NCI-H1092 treated with DMSO at 0.1 percent for 48 hours (cell line): ENCODE measurements at regions not wholly inside any gene's neighbourhood (a gene's known extent, or its start where the extent isn't known, plus 50 kb on each side); places are given as distances from the start of the nearest gene placed in this dataset.
"Not testable (repeated sequence)": the region's sequence is repeated elsewhere in the genome, so short reads cannot be mapped to it uniquely, and the experiment has no call there.

Experiments
- DNase-seq: peaks from one replicate; lab custom pipeline; 2025; lab: John Stamatoyannopoulos, UW

DNA sequence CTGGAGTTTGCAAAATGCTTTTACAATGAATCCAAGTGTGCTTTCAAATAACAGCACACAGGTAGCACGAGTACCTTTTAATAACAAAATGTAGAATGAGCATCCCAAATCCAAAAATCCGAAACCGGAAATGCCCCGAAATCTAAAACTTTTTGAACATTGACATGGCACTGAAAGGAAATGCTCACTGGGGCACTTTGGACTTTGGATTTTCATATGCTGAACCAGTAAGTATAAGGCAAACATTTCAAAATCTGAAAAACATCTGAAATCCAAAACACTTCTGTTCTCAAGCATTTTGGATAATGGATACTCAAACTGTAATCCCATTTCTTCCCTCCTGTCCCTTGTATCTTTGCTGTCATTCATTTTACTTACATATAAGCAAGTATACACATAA is 50.1 kb downstream of the GCNT4 start:
- no peak for DNase-seq

DNA sequence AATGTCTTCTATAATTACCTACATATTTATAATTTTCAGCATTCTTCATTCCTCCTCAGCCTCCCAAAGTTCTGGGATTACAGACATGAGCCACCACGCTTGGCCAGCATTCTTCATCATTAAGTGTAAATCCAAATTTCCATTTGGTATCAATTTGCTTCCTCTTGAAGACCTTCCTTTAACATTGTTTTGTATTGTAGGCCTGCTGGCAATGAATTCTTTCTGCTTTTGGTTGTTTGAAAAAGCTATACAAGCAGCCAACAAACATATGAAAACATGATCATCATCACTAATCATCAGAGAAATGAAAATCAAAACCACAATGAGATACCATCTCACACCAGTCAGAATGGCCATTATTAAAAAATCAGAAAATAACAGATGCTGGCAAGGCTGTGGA is 56.4 kb downstream of the GCNT4 start:
- no peak for DNase-seq

- no peak for DNase-seq
These were observed 57.5 kb downstream of the GCNT4 start for GRCh38 chr5:74994826-74995225.

GRCh38 chr5:74993743-74994142 is 58.6 kb downstream of the GCNT4 start:
- DNase-seq: no peak

- no peak for DNase-seq
These were observed 59.6 kb downstream of the GCNT4 start for GRCh38 chr5:74992791-74993190.

GRCh38 chr5:74991522-74991921 is 60.8 kb downstream of the GCNT4 start:
- no peak for DNase-seq

- no peak for DNase-seq
These were observed 62.2 kb downstream of the GCNT4 start for GRCh38 chr5:74990194-74990593.

- no peak for DNase-seq
These were observed 63.9 kb downstream of the GCNT4 start for GRCh38 chr5:74988273-74988983.

DNA sequence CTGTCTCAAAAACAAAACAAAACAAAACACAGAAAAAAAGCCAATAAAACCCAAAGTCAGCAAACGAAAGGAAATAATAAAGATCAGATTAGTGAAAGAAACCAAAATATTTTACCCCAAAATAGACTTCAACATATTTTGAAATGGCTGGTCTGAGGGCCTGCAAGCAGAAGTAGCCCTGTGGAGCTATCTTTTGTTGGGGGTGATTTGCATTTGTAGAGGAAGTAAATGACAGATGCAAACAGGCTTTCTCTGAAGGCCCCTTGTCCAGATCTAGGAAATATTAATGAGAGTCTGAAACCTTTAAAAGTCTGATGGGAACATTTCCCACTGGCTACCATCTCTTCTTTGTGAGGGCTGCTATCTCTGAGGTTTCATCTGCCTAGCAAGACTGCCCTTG is 74.0 kb downstream of the GCNT4 start:
- DNase-seq: no peak

GRCh38 chr5:74977471-74977870 is 74.9 kb downstream of the GCNT4 start:
- DNase-seq: no peak

- no peak for DNase-seq
These were observed 75.7 kb downstream of the GCNT4 start for GRCh38 chr5:74976651-74977050.

DNA sequence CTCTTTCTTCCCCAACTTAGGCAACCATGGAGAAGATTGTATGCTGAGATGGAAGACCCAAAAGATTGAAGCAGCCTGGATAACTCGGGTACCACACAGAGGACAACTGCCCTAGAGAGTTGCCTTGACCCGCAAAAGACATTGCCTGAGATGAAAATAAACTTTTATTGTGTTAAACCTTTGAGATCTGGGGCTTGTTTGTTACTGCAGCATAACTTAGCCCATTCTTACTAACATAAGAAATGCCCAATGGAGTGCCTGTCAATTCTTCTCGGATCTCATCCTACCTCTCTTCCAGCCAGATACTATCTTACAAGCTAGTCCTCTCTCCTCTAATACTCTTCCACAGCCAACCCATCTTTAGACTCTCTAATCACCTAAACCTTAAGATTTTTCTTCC is 76.8 kb downstream of the GCNT4 start:
- no peak for DNase-seq

DNA sequence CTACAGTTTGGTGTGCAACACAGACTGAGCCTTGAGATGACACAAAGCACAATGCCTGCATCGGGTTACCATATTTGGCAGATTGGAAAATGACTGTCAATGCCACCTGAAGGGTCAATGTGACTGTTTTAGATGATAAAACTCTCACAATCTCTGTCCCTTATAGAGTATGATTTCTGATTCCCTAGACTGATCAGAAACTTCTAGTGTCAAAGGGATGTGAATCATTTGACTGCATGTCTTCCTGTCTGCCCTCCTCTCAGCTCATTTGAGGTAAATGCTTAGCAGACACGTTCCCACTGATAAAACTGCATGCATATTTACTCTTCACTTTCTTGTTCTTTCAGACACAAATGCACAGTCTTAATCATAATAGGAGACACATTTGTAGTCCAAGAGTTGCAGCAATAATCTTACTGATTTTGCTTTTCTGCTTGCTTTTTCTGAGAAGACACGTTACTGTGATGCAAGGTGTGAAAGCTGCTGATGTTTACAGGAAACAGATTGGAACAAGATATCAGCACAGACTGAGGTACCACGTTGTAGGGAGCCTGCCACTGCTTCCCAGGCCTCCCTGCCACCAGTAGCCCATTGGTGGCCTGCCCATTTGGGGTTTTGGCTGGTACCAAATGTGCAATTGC is 77.8 kb downstream of the GCNT4 start:
- DNase-seq: no peak

GRCh38 chr5:74973694-74974093 is 78.7 kb downstream of the GCNT4 start:
- DNase-seq: no peak

DNA sequence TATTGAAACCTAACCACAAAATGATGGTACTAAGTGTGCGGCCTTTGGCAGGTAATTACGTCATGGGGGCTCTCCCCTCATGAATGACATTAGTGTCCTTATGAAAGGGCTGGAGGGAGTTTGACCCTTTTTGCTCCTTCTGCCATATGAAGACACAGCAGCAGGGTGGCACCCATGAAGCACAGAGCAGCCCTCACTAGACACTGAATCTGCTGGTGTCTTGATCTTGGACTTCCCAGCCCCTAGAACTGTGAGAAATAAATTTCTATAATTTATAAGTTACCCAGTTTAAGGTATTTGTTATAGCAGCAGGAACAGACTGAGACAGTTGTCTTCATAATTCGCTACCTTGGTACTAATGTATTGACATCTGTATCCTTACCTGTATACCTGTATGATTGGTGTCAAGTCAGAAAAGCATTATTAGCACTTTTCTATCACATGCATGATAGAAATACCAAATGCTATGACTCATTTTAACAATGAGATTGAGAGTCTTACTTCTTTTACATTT is 80.4 kb downstream of the GCNT4 start:
- no peak for DNase-seq

- not testable (repeated sequence) for DNase-seq
These were observed 81.5 kb downstream of the GCNT4 start for GRCh38 chr5:74970891-74971290.

GRCh38 chr5:74969726-74970125 is 82.6 kb downstream of the GCNT4 start:
- no peak for DNase-seq

GRCh38 chr5:74966141-74967026 is 86.0 kb downstream of the GCNT4 start:
- DNase-seq: no peak

- DNase-seq: no peak
These were observed 89.0 kb downstream of the GCNT4 start for GRCh38 chr5:74963407-74963806.

GRCh38 chr5:74957906-74958305 is 91.7 kb upstream of the FAM169A start:
- no peak for DNase-seq

DNA sequence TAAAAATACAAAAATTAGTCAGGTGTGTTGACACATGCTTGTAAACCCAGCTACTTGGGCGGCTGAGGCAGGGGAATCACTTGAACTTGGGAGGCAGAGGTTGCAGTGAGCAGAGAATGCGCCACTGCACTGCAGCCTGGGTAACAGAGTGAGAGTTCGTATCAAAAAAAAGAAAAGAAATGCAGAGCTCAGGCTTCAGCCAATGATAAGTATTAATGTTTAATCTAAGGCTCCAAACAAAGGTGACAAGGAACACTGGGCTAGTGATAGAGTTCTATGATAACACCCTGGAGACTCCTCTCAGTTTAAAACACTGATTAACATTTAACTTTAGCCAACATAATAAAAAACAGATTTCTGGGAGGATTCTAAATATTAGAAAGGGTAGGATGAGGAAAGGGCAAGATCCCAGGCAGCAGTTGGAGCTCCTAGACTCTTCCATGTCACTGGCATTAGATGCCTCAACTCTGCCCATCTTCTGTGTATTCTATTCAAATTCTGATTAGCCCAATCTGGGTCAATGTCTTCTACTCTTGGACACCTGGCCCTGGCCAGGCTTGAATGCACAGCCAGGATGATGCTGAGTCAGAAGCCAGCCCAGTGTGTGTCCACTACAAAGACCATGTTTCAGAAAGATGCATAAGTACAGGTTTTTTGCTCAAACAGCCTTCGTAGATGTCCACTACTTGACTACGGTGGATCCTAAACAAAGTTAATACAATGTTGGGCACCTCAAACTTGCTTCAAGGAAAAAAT is 91.0 kb upstream of the FAM169A start:
- no peak for DNase-seq

DNA sequence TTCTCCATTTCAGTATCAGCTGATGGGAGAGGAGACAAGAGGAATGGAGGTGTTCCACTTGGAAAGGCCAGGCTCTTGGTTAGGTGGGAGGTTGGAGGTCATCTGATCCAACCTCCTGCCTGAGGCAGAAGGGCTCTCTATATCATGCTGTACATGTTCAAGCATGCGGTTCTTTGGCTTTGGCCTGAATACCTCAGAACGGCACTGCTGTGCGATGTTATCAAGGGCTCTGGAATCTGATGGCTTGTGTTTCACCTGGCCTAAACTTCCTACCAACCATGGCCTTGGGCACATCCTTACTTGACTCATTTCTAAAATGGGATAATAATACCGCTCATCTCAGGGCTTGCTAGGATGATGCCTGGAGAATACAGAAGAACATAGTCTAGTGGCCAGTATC is 90.1 kb upstream of the FAM169A start:
- DNase-seq: no peak
